ENCODE measurements at regions not wholly inside any gene's neighbourhood (a gene's known extent, or its start where the extent isn't known, plus 50 kb on each side); places are given as distances from the start of the nearest gene placed in this dataset.
"Not testable (repeated sequence)": the region's sequence is repeated elsewhere in the genome, so short reads cannot be mapped to it uniquely, and the experiment has no call there.

GRCh38 chr3:181250714-181251113, 261.2 kb upstream of the DNAJC19 start:
- no peak for DNase-seq

GRCh38 chr3:181239441-181239840, 249.9 kb upstream of the DNAJC19 start:
- no peak for DNase-seq

GRCh38 chr3:181230258-181230657, 240.7 kb upstream of the DNAJC19 start:
- no peak for DNase-seq

GRCh38 chr3:181213347-181213746, 223.8 kb upstream of the DNAJC19 start:
- DNase-seq = no peak

GRCh38 chr3:181212271-181212670, 222.7 kb upstream of the DNAJC19 start:
- DNase-seq = no peak

GRCh38 chr3:181210275-181210674, 220.7 kb upstream of the DNAJC19 start:
- DNase-seq = no peak

- DNase-seq = no peak
These were observed 200.0 kb upstream of the DNAJC19 start for GRCh38 chr3:181189556-181189955.

GRCh38 chr3:181183764-181184163, 194.2 kb upstream of the DNAJC19 start:
- DNase-seq = no peak

GRCh38 chr3:181183057-181183456, 193.5 kb upstream of the DNAJC19 start:
- not testable (repeated sequence) for DNase-seq

- no peak for DNase-seq
These were observed 189.5 kb upstream of the DNAJC19 start for GRCh38 chr3:181178991-181179390.

GRCh38 chr3:181176601-181177000, 187.1 kb upstream of the DNAJC19 start:
- DNase-seq = peak; percentile 25 to 57

GRCh38 chr3:181174676-181175233, 185.2 kb upstream of the DNAJC19 start:
- DNase-seq = no peak

- DNase-seq = no peak
These were observed 184.5 kb upstream of the DNAJC19 start for GRCh38 chr3:181174022-181174421.

GRCh38 chr3:181173227-181173626, 183.7 kb upstream of the DNAJC19 start:
- no peak for DNase-seq

GRCh38 chr3:181134873-181135272, 145.3 kb upstream of the DNAJC19 start:
- no peak for DNase-seq

GRCh38 chr3:181133832-181134231, 144.3 kb upstream of the DNAJC19 start:
- no peak for DNase-seq

- DNase-seq = no peak
These were observed 116.1 kb upstream of the DNAJC19 start for GRCh38 chr3:181105646-181106045.

GRCh38 chr3:181103605-181104004, 114.1 kb upstream of the DNAJC19 start:
- DNase-seq = no peak

- DNase-seq = no peak
These were observed 96.5 kb upstream of the DNAJC19 start for GRCh38 chr3:181086011-181086410.

GRCh38 chr3:181081930-181082329, 92.4 kb upstream of the DNAJC19 start:
- no peak for DNase-seq

- no peak for DNase-seq
These were observed 87.0 kb upstream of the DNAJC19 start for GRCh38 chr3:181076558-181076957.

GRCh38 chr3:181075098-181075497, 85.6 kb upstream of the DNAJC19 start:
- no peak for DNase-seq

GRCh38 chr3:181066143-181067087, 76.9 kb upstream of the DNAJC19 start:
- no peak for DNase-seq

- no peak for DNase-seq
These were observed 66.7 kb upstream of the DNAJC19 start for GRCh38 chr3:181056136-181056732.

Data from inflammatory macrophage treated with lipopolysaccharide for 1 hour (primary cell).